Omental fat pad (tissue), 3 donors: ENCODE measurements at regions not wholly inside any gene's neighbourhood (a gene's known extent, or its start where the extent isn't known, plus 50 kb on each side); places are given as distances from the start of the nearest gene placed in this dataset.

Experiments used
- ATAC-seq: fragments of 150-250 bp; one replicate; pipeline ENCODE4 v1.9.1; 2016; ENCODE audit warnings: mild to moderate bottlenecking, moderate library complexity; ENCODE audit not compliant: low FRiP score
- DNase-seq: peaks from one replicate; pipeline ENCODE4 v3.0.0-alpha.2; 2019; ENCODE audit warnings: low spot score
- CTCF ChIP-seq, 3 donors: fragments of 450-650 bp; IDR thresholded peaks; one replicate each; pipeline ENCODE4 v1.5.1; 2016 to 2017; ENCODE audit warnings: antibody characterized with exemption in 3 of 3, mild to moderate bottlenecking in 3 of 3, moderate library complexity in 2 of 3

- ATAC-seq (no peak), DNase-seq (no peak)
Observed at GRCh38 chr1:29961293-29962059, 725.2 kb downstream of the PTPRU start.

GRCh38 chr1:29960876-29961275, 724.6 kb downstream of the PTPRU start:
- ATAC-seq (no peak), DNase-seq (no peak)
- no peak for TF ChIP-seq CTCF (IDR thresholded peaks at IDR 0.05)

More at GRCh38 chr1:29961293-29962059, 725.2 kb downstream of the PTPRU start:
- TF ChIP-seq CTCF (IDR thresholded peaks at IDR 0.05): no peak

- no peak for TF ChIP-seq CTCF (IDR thresholded peaks at IDR 0.05)
- ATAC-seq (no peak), DNase-seq (no peak)
Observed at GRCh38 chr1:29960156-29960755, 723.9 kb downstream of the PTPRU start.

GRCh38 chr1:29959356-29959755, 723.0 kb downstream of the PTPRU start:
- TF ChIP-seq CTCF (IDR thresholded peaks at IDR 0.05): no peak
- ATAC-seq: no peak
- no peak for DNase-seq

- no peak for ATAC-seq
- no peak for TF ChIP-seq CTCF (IDR thresholded peaks at IDR 0.05)
- no peak for DNase-seq
Observed at GRCh38 chr1:29958271-29958670, 721.9 kb downstream of the PTPRU start.

GRCh38 chr1:29956349-29957030, 720.2 kb downstream of the PTPRU start:
- no peak for TF ChIP-seq CTCF (IDR thresholded peaks at IDR 0.05)
- no peak for DNase-seq
- no peak for ATAC-seq
